HG03135 (cell line): ENCODE measurements at regions not wholly inside any gene's neighbourhood (a gene's known extent, or its start where the extent isn't known, plus 50 kb on each side); places are given as distances from the start of the nearest gene placed in this dataset.
"Not testable (repeated sequence)": the region's sequence is repeated elsewhere in the genome, so short reads cannot be mapped to it uniquely, and the experiment has no call there.

Experiments
- ATAC-seq: cut with Tn5 transposase; IDR thresholded peaks from one replicate; pipeline ENCODE4 v1.9.1; 2021; ENCODE audit warnings: mild to moderate bottlenecking, moderate library complexity; ENCODE audit not compliant: unreplicated experiment

DNA sequence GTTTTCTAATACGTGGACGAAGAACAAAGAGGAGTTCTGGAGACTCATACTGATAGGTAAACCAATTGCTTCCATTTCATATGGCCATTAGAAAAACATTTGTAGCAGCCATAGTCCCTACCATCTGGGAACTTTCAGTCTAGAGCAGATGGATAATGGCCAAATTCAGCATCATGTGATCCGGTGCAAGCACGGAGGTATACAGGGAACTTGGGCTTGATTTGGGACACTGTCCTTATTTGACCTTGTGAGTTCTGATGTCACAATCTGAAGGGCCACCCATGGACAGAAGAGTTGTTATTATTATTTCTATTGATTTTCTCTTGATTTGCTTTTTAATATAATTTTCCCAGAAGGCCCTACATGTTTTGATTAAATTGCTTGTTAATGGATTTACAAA lies 154.6 kb upstream of the ZNF267 start:
- ATAC-seq, result no peak

DNA sequence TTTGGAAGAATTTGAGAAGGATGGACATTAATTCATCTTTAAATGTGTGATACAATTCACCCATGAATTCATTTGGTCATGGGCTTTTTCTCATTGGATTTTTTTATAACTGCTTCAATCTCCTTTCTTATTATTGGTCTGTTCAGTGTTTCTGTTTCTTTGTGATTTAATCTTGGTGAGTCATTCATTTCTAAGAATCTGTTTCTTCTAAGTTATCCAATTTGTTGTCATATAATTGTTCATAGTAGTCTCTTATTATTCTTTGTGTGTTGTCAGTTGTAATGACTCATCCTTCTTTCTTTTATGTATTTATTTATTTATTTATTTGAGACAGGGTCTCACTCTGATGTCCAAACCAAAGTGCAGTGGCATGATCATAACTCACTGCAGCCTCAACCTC lies 146.1 kb upstream of the ZNF267 start:
- no peak for ATAC-seq

DNA sequence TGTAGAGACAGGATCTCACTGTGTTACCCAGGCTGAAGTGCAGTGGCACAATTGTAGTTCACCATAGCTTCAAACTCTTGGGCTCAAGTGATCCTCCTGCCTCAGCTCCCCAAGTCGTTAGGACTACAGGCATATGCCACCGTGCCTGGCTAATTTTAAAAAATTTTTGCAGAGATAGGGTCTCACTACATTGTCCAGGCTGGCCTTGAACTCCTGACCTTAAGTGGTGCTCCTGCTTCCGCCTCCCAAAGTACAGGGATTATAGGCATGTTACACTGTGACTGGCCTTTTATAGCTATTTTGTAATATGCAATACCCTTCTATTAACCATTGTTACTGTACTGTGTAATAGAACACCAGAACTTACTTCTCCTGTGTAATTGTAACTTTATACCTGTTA lies 139.3 kb upstream of the ZNF267 start:
- no peak for ATAC-seq

DNA sequence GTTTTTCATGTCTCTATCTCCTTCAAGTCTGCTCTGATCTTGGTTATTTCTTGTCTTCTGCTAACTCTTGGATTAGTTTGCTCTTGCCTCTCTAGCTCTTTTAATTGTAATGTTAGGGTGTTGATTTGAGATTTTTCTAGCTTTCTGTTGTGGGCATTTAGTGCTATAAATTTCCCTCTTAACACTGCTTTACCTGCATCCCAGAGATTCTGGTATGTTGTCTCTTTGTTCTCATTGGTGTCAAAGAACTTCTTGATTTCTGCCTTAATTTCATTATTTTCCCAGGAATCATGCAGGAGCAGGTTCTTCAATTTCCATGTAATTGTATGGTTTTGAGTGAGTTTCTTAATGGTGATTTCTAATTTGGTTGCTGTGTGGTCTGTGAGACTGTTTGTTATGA lies 128.5 kb upstream of the ZNF267 start:
- not testable (repeated sequence) for ATAC-seq

DNA sequence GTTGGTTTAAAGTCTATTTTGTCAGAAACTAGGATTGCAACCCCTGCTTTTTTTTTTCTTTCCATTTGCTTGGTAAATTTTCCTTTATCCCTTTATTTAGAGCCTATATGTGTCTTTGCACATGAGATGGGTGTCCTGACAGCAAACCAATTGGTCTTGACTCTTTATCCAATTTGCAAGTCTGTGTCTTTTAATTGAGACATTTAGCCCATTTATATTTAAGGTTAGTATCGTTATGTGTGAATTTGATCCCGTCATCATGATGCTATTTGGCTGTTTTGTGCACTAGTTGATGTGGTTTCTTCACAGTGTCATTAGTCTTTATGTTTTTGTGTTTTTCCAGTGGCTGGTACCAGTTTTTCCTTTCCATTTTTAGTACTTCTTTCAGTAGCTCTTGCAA lies 127.7 kb upstream of the ZNF267 start:
- no peak for ATAC-seq

DNA sequence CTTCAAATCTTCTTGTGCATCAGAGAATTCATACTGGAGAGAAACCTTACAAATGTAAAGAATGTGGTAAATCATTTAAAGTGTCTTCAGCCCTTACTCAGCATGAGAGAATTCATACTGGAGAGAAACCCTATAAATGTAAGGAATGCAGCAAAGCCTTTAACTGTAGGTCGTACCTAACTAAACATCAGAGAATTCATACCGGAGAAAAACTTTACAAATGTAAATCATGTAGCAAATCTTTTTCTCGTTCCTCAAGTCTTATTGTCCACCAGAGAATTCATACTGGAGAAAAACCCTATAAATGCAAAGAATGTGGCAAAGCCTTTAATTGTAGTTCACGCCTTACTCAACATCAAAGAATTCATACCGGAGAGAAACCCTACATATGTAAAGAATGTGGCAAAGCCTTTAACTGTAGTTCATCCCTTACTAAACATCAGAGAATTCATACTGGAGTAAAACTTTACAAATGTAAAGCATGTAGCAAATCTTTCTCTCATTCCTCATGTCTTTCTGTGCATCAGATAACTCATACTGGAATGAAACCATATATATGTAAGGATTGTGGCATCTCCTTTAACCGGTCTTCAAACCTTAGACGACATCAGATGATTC lies 118.5 kb upstream of the ZNF267 start:
- ATAC-seq, result no peak

DNA sequence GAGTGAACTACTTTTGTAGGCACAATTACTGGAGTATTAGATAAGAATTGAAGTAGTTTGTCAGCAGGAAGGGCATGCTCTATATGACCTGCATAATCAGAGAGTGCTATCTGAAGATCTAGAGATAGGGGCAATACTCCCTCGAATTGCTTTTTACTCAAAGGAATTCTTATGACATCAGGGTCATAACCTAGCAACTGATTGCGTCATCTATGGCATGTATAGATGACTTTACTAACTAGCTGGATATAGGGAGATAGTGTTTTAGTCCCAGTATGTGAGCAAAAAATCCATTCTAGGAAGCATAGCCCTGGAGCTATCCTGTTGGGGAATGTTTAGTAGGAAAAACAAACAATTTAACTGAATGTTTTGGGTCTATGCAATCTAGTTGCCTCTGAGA lies 109.5 kb upstream of the ZNF267 start:
- no peak for ATAC-seq

DNA sequence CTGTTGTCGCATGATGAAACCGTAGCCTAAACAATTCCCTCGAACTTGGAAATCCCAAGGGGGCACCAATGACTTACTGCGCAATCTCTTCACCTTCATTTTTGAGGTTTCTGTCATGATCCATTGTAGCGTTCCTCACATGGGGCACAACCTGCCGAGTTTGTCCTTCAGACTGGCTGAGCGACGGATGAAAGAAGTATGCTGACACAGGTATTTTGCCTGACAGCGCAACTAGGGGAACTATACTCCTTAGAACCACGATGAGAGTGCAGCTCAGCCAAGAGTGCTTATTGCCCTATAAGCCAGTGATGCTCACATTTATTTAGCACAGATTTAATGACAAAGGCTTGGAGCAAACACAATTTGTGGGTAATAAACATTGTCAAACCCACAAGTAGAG lies 106.3 kb upstream of the ZNF267 start:
- no peak for ATAC-seq

DNA sequence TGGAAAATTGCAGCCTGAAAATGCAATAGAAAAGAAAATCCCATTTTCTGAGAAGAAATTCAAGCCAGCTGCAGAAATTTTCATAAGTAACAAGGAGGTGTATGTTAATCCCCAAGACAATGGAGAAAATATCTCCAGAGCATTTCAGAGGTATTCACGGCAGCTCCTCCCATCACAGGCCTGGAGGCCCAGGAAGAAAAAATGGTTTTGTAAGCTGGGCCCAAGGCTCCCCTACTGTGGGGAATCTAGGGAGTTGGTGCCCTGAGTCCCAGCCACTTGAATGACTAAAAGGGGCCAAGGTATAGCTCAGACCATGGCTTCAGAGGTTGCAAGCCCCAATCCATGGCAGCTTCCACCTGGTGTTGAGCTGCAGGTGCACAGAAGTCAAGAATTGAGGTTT lies 93.3 kb upstream of the ZNF267 start:
- no peak for ATAC-seq

DNA sequence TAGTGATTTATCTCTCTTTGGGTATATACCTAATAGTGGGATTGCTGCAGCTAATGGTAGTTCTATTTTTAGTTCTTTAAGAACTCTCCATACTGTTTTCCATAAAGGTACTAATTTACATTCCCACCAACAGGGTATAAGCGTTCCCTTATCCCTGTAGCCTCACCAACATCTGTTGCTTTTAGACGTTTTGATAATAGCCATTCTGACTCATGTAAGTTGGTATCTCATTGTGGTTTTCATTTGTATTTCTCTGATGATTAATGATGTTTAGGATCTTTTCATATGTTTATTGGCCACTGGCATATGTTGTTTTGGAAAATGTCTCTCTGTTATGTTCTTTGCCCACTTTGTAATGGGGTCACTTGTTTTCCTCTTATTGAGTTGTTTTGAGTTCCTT lies 88.5 kb upstream of the ZNF267 start:
- ATAC-seq, result no peak

DNA sequence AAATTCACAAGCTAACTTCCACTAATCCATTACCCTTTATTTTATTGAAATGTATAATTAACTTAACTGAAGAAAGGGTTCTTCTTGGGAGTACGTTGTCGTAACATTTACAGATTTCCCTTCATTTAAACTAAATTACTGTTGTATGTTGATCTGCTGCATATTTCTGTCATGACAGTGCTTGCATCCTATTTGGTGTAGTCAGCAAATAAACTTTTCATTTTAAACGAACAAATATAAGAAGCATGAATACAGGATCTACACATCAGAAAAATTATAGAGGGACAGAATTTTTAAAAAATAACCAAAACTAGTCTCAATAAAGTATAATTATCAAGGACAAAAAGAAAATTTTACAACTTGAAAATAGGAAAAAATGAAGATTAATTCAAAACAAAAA lies 66.5 kb upstream of the ZNF267 start:
- ATAC-seq, result no peak

DNA sequence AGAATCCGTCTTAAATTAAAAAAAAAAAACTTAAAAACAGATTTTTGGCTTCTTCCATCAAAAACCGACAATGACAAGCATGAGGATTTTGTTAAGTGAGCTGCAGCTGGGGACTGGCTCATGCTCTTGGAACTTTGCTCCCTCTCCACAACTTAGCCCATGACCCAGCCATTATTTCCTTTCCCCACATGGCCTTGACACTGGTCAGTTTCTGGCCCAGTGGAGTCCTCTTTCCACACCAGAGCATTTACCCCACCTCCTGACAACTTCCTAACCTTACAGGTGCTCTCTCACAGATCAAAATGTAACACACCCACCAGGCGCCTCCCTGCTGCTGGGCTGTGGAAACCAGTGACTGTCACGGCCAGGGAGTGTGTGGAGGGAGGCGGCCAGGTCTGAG lies 62.7 kb upstream of the ZNF267 start:
- ATAC-seq, result no peak

DNA sequence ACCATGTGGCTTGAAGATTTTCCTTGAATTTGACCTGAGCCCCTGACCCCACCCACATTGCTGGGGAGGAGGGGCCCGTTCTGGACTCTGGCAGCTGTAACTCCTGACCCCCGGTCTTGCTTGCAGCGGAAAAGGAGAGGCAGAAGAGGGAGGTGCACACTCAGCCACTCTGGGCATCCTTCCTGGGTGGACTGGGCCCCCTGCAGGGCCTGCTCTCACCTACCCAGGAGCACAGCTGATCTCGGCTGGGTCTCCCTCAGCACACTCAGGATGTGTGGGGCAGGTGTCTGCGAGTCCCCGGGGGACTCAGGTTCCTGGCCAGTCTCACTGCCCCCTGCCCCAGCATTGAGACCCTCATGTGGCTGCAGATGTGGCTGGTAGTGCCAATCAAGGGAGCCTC lies 57.5 kb upstream of the ZNF267 start:
- not testable (repeated sequence) for ATAC-seq

DNA sequence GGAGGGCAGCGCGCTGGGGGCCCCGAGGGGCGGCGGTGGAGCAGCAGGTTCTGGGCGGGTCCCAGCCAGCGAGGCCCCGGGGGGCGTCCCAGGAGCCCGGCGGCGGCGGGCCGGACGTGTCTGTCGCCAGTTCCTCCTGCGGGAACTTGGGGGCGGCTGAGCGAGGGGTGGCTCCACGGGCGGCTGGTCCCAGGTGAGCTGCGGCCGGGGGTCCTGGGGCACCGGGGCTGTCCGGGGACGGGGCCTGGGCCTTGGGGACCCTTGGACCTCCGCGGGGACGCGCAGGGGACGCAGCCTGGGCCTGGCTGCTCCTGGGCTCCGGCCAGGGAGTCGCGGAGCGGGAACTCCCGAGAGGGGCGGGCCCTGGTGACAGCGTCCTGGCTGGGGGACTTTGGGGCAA lies 54.2 kb upstream of the ZNF267 start:
- no peak for ATAC-seq

DNA sequence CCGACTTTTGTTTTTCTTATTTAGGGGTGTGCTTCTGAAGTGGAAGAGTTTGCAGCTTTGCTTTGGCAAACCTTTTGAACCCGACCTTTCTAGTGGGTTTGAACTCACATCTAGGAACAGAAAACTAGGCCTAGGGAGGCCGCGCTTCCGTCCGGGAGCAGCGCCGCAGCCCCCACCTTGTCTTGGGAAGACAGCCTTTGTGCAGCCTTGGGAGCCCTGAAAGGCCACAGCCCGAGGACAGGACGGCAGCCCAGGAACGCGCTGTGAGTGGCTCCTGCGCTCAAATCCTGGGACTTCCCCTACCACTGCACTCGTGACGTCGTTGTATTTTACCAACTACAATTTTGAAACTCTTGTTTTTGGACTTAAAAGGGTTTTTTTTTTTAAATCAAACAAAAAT lies 53.7 kb upstream of the ZNF267 start:
- no peak for ATAC-seq
